ENCODE measurements at regions not wholly inside any gene's neighbourhood (a gene's known extent, or its start where the extent isn't known, plus 50 kb on each side); places are given as distances from the start of the nearest gene placed in this dataset.

- Mint-ChIP-seq H3K4me1 (no peaks in the 10 kb centered on the region), H3K27ac (no peak overlapping the region)
Measured at GRCh38 chr9:13645557-13645956, 366.1 kb upstream of the MPDZ start.

GRCh38 chr9:13644675-13645074 lies 365.2 kb upstream of the MPDZ start:
- H3K4me3 Mint-ChIP-seq: no peak overlapping the region
- no peak for ATAC-seq
- no peaks in the 10 kb centered on the region for H3K4me1 Mint-ChIP-seq
- H3K27me3 Mint-ChIP-seq: no peaks in the 10 kb centered on the region
- no peak overlapping the region for H3K27ac Mint-ChIP-seq
- no peaks in the 10 kb centered on the region for H3K36me3 Mint-ChIP-seq
- H3K9me3 Mint-ChIP-seq: peaks cover 12% of the 10 kb centered on the region

More at GRCh38 chr9:13645557-13645956, 366.1 kb upstream of the MPDZ start:
- Mint-ChIP-seq H3K27me3 (no peaks in the 10 kb centered on the region), H3K9me3 (peaks cover 12% of the 10 kb centered on the region), H3K36me3 (no peaks in the 10 kb centered on the region), H3K4me3 (no peak overlapping the region)
- no peak for ATAC-seq

GRCh38 chr9:13642646-13643045 lies 363.2 kb upstream of the MPDZ start:
- ATAC-seq: no peak
- Mint-ChIP-seq H3K9me3 (peaks cover 3% of the 10 kb centered on the region), H3K36me3 (no peaks in the 10 kb centered on the region), H3K27me3 (no peaks in the 10 kb centered on the region), H3K27ac (no peak overlapping the region), H3K4me1 (no peaks in the 10 kb centered on the region), H3K4me3 (no peak overlapping the region)

GRCh38 chr9:13629067-13629466 lies 349.6 kb upstream of the MPDZ start:
- Mint-ChIP-seq H3K4me1 (no peaks in the 10 kb centered on the region), H3K36me3 (no peaks in the 10 kb centered on the region), H3K4me3 (no peak overlapping the region), H3K27ac (no peak overlapping the region), H3K27me3 (no peaks in the 10 kb centered on the region), H3K9me3 (peaks cover 18% of the 10 kb centered on the region)
- no peak for ATAC-seq

- Mint-ChIP-seq H3K4me3 (no peak overlapping the region), H3K27ac (no peak overlapping the region), H3K36me3 (no peaks in the 10 kb centered on the region), H3K4me1 (no peaks in the 10 kb centered on the region), H3K27me3 (no peaks in the 10 kb centered on the region), H3K9me3 (peaks cover 15% of the 10 kb centered on the region)
- ATAC-seq: no peak
Measured at GRCh38 chr9:13628526-13628925, 349.0 kb upstream of the MPDZ start.

GRCh38 chr9:13627502-13627901 lies 348.0 kb upstream of the MPDZ start:
- Mint-ChIP-seq H3K4me1 (no peaks in the 10 kb centered on the region), H3K4me3 (no peak overlapping the region), H3K9me3 (peaks cover 12% of the 10 kb centered on the region), H3K36me3 (no peaks in the 10 kb centered on the region), H3K27ac (no peak overlapping the region), H3K27me3 (no peaks in the 10 kb centered on the region)
- ATAC-seq: no peak

GRCh38 chr9:13627071-13627470 lies 347.6 kb upstream of the MPDZ start:
- ATAC-seq: no peak
- no peak overlapping the region for H3K27ac Mint-ChIP-seq

GRCh38 chr9:13626601-13627000 lies 347.1 kb upstream of the MPDZ start:
- H3K27ac Mint-ChIP-seq: no peak overlapping the region
- no peak overlapping the region for H3K4me3 Mint-ChIP-seq
- no peaks in the 10 kb centered on the region for H3K4me1 Mint-ChIP-seq
- no peaks in the 10 kb centered on the region for H3K36me3 Mint-ChIP-seq
- ATAC-seq: no peak
- no peaks in the 10 kb centered on the region for H3K27me3 Mint-ChIP-seq
- H3K9me3 Mint-ChIP-seq: peaks cover 12% of the 10 kb centered on the region

More at GRCh38 chr9:13627071-13627470, 347.6 kb upstream of the MPDZ start:
- H3K9me3 Mint-ChIP-seq: peaks cover 12% of the 10 kb centered on the region
- H3K4me3 Mint-ChIP-seq: no peak overlapping the region
- H3K4me1 Mint-ChIP-seq: no peaks in the 10 kb centered on the region
- no peaks in the 10 kb centered on the region for H3K27me3 Mint-ChIP-seq
- H3K36me3 Mint-ChIP-seq: no peaks in the 10 kb centered on the region

GRCh38 chr9:13621872-13622564 lies 342.5 kb upstream of the MPDZ start:
- Mint-ChIP-seq H3K4me3 (no peak overlapping the region), H3K9me3 (no peaks in the 10 kb centered on the region), H3K27me3 (no peaks in the 10 kb centered on the region), H3K4me1 (no peaks in the 10 kb centered on the region), H3K36me3 (no peaks in the 10 kb centered on the region), H3K27ac (no peak overlapping the region)
- no peak for ATAC-seq

- no peaks in the 10 kb centered on the region for H3K36me3 Mint-ChIP-seq
- H3K4me1 Mint-ChIP-seq: no peaks in the 10 kb centered on the region
- H3K4me3 Mint-ChIP-seq: no peak overlapping the region
- H3K27me3 Mint-ChIP-seq: no peaks in the 10 kb centered on the region
- no peaks in the 10 kb centered on the region for H3K9me3 Mint-ChIP-seq
- no peak overlapping the region for H3K27ac Mint-ChIP-seq
- ATAC-seq: no peak
Measured at GRCh38 chr9:13616491-13617035, 337.1 kb upstream of the MPDZ start.

GRCh38 chr9:13615660-13616490 lies 336.4 kb upstream of the MPDZ start:
- Mint-ChIP-seq H3K9me3 (no peaks in the 10 kb centered on the region), H3K27ac (no peak overlapping the region), H3K36me3 (no peaks in the 10 kb centered on the region), H3K4me1 (no peaks in the 10 kb centered on the region), H3K27me3 (no peaks in the 10 kb centered on the region), H3K4me3 (no peak overlapping the region)
- no peak for ATAC-seq

- Mint-ChIP-seq H3K27me3 (no peaks in the 10 kb centered on the region), H3K27ac (no peak overlapping the region), H3K9me3 (no peaks in the 10 kb centered on the region), H3K36me3 (no peaks in the 10 kb centered on the region), H3K4me3 (no peak overlapping the region), H3K4me1 (no peaks in the 10 kb centered on the region)
- ATAC-seq: no peak
Measured at GRCh38 chr9:13614060-13614459, 334.6 kb upstream of the MPDZ start.

GRCh38 chr9:13613296-13613695 lies 333.8 kb upstream of the MPDZ start:
- Mint-ChIP-seq H3K4me1 (no peaks in the 10 kb centered on the region), H3K27me3 (no peaks in the 10 kb centered on the region), H3K27ac (no peak overlapping the region), H3K4me3 (no peak overlapping the region), H3K9me3 (no peaks in the 10 kb centered on the region), H3K36me3 (no peaks in the 10 kb centered on the region)
- ATAC-seq: no peak

- Mint-ChIP-seq H3K27ac (no peak overlapping the region), H3K36me3 (no peaks in the 10 kb centered on the region), H3K4me1 (no peaks in the 10 kb centered on the region), H3K4me3 (no peak overlapping the region), H3K27me3 (no peaks in the 10 kb centered on the region), H3K9me3 (peaks cover 6% of the 10 kb centered on the region)
- ATAC-seq: no peak
Measured at GRCh38 chr9:13608451-13608850, 329.0 kb upstream of the MPDZ start.

GRCh38 chr9:13607481-13608441 lies 328.3 kb upstream of the MPDZ start:
- Mint-ChIP-seq H3K9me3 (peaks cover 9% of the 10 kb centered on the region), H3K36me3 (no peaks in the 10 kb centered on the region), H3K4me1 (no peaks in the 10 kb centered on the region), H3K27ac (no peak overlapping the region), H3K27me3 (no peaks in the 10 kb centered on the region), H3K4me3 (no peak overlapping the region)
- ATAC-seq: no peak
